ENCODE measurements at regions not wholly inside any gene's neighbourhood (a gene's known extent, or its start where the extent isn't known, plus 50 kb on each side); places are given as distances from the start of the nearest gene placed in this dataset.

DNA sequence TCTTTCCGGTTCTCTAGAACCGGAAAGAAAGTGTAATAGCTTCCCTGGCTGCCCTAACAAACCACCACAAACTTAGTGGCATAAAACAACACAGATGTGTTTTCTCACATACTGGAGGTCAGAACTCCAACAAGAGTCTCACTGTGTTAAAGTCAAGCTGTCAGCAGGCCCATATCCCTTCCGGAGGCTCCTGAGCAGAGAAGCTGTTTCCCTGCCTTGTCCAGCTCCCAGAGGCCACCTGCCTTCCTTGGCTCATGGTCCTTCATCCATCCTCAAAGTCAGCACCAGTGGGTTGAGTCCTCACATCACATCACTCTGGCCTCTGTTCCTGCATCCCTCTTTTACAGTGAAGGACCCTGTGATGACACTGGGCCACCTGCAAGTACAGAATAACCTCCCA lies 49.8 kb upstream of the HMX1 start:
- TF ChIP-seq CTCF (IDR thresholded peaks at IDR 0.05; ENCODE audit: extremely low read depth, missing control alignments): no peak
- DNase-seq (ENCODE audit: low spot score): no peak
